ENCODE measurements at regions not wholly inside any gene's neighbourhood (a gene's known extent, or its start where the extent isn't known, plus 50 kb on each side); places are given as distances from the start of the nearest gene placed in this dataset.

GRCh38 chr7:49228426-49229098, 304.2 kb downstream of the CDC14C start:
- TF ChIP-seq JUND (IDR thresholded peaks at IDR 0.05; ENCODE audit: low read depth), result no peak
- DNase-seq (ENCODE audit: low read depth in 1 of 2, low spot score in 1 of 2), result no peak
- in situ Hi-C loops (cut with HindIII; ENCODE audit: low pct_unique_long_range_greater_than_20kb, low sequenced_read_pairs), result no loop called here

- DNase-seq (ENCODE audit: low read depth in 1 of 2, low spot score in 1 of 2), result no peak
- TF ChIP-seq JUND (IDR thresholded peaks at IDR 0.05; ENCODE audit: low read depth), result no peak
Measured at GRCh38 chr7:49229246-49229645, 304.9 kb downstream of the CDC14C start.

GRCh38 chr7:49243521-49243920, 319.2 kb downstream of the CDC14C start:
- in situ Hi-C loops (cut with HindIII; ENCODE audit: low pct_unique_long_range_greater_than_20kb, low sequenced_read_pairs), result no loop called here
- no peak for TF ChIP-seq JUND (IDR thresholded peaks at IDR 0.05; ENCODE audit: low read depth)
- DNase-seq (ENCODE audit: low read depth in 1 of 2, low spot score in 1 of 2), result no peak

More at GRCh38 chr7:49229246-49229645, 304.9 kb downstream of the CDC14C start:
- in situ Hi-C loops (cut with HindIII; ENCODE audit: low pct_unique_long_range_greater_than_20kb, low sequenced_read_pairs), result no loop called here

- no peak for DNase-seq (ENCODE audit: low read depth in 1 of 2, low spot score in 1 of 2)
- no peak for TF ChIP-seq JUND (IDR thresholded peaks at IDR 0.05; ENCODE audit: low read depth)
- in situ Hi-C loops (cut with HindIII; ENCODE audit: low pct_unique_long_range_greater_than_20kb, low sequenced_read_pairs), result no loop called here
Measured at GRCh38 chr7:49244543-49244942, 320.2 kb downstream of the CDC14C start.

GRCh38 chr7:49245062-49245461, 320.7 kb downstream of the CDC14C start:
- no peak for DNase-seq (ENCODE audit: low read depth in 1 of 2, low spot score in 1 of 2)
- in situ Hi-C loops (cut with HindIII; ENCODE audit: low pct_unique_long_range_greater_than_20kb, low sequenced_read_pairs), result no loop called here
- TF ChIP-seq JUND (IDR thresholded peaks at IDR 0.05; ENCODE audit: low read depth), result no peak

- no peak for TF ChIP-seq JUND (IDR thresholded peaks at IDR 0.05; ENCODE audit: low read depth)
- no peak for DNase-seq (ENCODE audit: low read depth in 1 of 2, low spot score in 1 of 2)
- in situ Hi-C loops (cut with HindIII; ENCODE audit: low pct_unique_long_range_greater_than_20kb, low sequenced_read_pairs), result no loop called here
Measured at GRCh38 chr7:49247759-49248158, 323.4 kb downstream of the CDC14C start.

GRCh38 chr7:49255054-49255453, 330.7 kb downstream of the CDC14C start:
- no peak for DNase-seq (ENCODE audit: low read depth in 1 of 2, low spot score in 1 of 2)
- in situ Hi-C loops (cut with HindIII; ENCODE audit: low pct_unique_long_range_greater_than_20kb, low sequenced_read_pairs), result no loop called here
- no peak for TF ChIP-seq JUND (IDR thresholded peaks at IDR 0.05; ENCODE audit: low read depth)

GRCh38 chr7:49260538-49260937, 336.2 kb downstream of the CDC14C start:
- peak in 1 of 2 experiments; percentile 57 for DNase-seq (ENCODE audit: low read depth in 1 of 2, low spot score in 1 of 2)
- in situ Hi-C loops (cut with HindIII; ENCODE audit: low pct_unique_long_range_greater_than_20kb, low sequenced_read_pairs), result no loop called here
- TF ChIP-seq JUND (IDR thresholded peaks at IDR 0.05; ENCODE audit: low read depth), result no peak

- TF ChIP-seq JUND (IDR thresholded peaks at IDR 0.05; ENCODE audit: low read depth), result no peak
- in situ Hi-C loops (cut with HindIII; ENCODE audit: low pct_unique_long_range_greater_than_20kb, low sequenced_read_pairs), result no loop called here
- DNase-seq (ENCODE audit: low read depth in 1 of 2, low spot score in 1 of 2), result no peak
Measured at GRCh38 chr7:49261928-49262327, 337.6 kb downstream of the CDC14C start.

GRCh38 chr7:49264530-49264929, 340.2 kb downstream of the CDC14C start:
- in situ Hi-C loops (cut with HindIII; ENCODE audit: low pct_unique_long_range_greater_than_20kb, low sequenced_read_pairs), result no loop called here
- DNase-seq (ENCODE audit: low read depth in 1 of 2, low spot score in 1 of 2), result no peak
- no peak for TF ChIP-seq JUND (IDR thresholded peaks at IDR 0.05; ENCODE audit: low read depth)

GRCh38 chr7:49273897-49274296, 349.6 kb downstream of the CDC14C start:
- DNase-seq (ENCODE audit: low read depth in 1 of 2, low spot score in 1 of 2), result no peak
- in situ Hi-C loops (cut with HindIII; ENCODE audit: low pct_unique_long_range_greater_than_20kb, low sequenced_read_pairs), result no loop called here
- TF ChIP-seq JUND (IDR thresholded peaks at IDR 0.05; ENCODE audit: low read depth), result no peak

- TF ChIP-seq JUND (IDR thresholded peaks at IDR 0.05; ENCODE audit: low read depth), result no peak
- in situ Hi-C loops (cut with HindIII; ENCODE audit: low pct_unique_long_range_greater_than_20kb, low sequenced_read_pairs), result no loop called here
Measured at GRCh38 chr7:49279891-49280290, 355.5 kb downstream of the CDC14C start.

GRCh38 chr7:49287653-49288052, 363.3 kb downstream of the CDC14C start:
- in situ Hi-C loops (cut with HindIII; ENCODE audit: low pct_unique_long_range_greater_than_20kb, low sequenced_read_pairs), result no loop called here
- no peak for DNase-seq (ENCODE audit: low read depth in 1 of 2, low spot score in 1 of 2)
- no peak for TF ChIP-seq JUND (IDR thresholded peaks at IDR 0.05; ENCODE audit: low read depth)

More at GRCh38 chr7:49279891-49280290, 355.5 kb downstream of the CDC14C start:
- no peak for DNase-seq (ENCODE audit: low read depth in 1 of 2, low spot score in 1 of 2)

- TF ChIP-seq JUND (IDR thresholded peaks at IDR 0.05; ENCODE audit: low read depth), result no peak
- no peak for DNase-seq (ENCODE audit: low read depth in 1 of 2, low spot score in 1 of 2)
- in situ Hi-C loops (cut with HindIII; ENCODE audit: low pct_unique_long_range_greater_than_20kb, low sequenced_read_pairs), result no loop called here
Measured at GRCh38 chr7:49294611-49295010, 370.3 kb downstream of the CDC14C start.
